Fibroblast of lung (primary cell): ENCODE measurements at regions not wholly inside any gene's neighbourhood (a gene's known extent, or its start where the extent isn't known, plus 50 kb on each side); places are given as distances from the start of the nearest gene placed in this dataset.

Experiments used
- CTCF ChIP-seq, 2 donors: IDR thresholded peaks in 1 of 2; conservative IDR thresholded peaks in 1 of 2; 1 replicate in 1 of 2; 2 replicates in 1 of 2; pipeline ENCODE4 v1.5.1; 2011 to 2012; ENCODE audit warnings: low read length in 2 of 2, control low read depth in 1 of 2, inconsistent platforms in 1 of 2, low read depth in 1 of 2, mild to moderate bottlenecking in 1 of 2
- EZH2 ChIP-seq: IDR thresholded peaks from 2 replicates; pipeline ENCODE4 v1.5.1; 2012; ENCODE audit warnings: low read length, control low read depth, mild to moderate bottlenecking; ENCODE audit errors: missing control alignments

DNA sequence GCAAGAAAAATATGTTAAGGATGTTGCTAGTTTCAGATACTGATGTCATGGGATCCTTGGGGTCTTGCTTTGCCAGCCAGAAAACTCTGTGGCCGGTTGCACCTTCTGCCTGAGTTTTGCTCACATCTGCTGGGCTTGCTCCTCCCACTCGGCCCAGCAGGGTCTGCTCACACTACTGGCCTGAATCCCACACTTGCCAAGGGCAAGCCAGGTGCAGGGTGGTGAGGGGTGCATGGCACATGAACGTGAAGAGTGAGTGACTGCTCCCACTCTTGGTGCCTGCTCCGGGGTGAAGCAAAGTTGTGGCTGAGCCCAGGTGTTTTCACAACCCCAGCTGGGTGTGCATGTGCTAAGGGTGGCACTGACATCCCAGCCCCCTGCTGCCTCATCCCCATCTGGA, 83.1 kb upstream of the STARD4 start:
- TF ChIP-seq CTCF (conservative IDR thresholded peaks at IDR 0.05 in 1 of 2, IDR thresholded peaks at IDR 0.05 in 1 of 2; ENCODE audit: low read depth in 1 of 2, low read length in 2 of 2) (no peak), EZH2 (no peak)
